ENCODE measurements at regions not wholly inside any gene's neighbourhood (a gene's known extent, or its start where the extent isn't known, plus 50 kb on each side); places are given as distances from the start of the nearest gene placed in this dataset.

DNA sequence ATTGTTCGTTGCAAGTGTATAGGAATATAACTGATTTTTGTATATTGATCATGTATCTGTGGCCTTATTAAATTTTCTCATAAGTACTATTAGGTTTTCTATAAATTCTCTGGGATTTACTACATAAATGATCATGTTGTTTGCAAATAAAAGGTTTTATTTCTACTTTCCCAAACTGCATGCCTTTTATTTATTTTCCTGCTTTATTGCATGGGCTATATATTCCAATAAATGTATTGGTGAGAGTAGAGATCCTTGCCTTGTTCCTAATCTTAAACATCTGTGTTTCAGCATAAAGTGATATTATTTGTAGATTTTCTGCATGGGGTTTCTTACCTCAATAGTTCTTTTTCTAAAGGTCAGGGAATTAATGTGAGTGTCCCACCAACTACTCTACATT lies 107.0 kb upstream of the CD55 start:
- H3K9me3 ChIP-seq (ENCODE audit: severe bottlenecking), result peaks cover 3% of the 10 kb centered on the region
- H3K27ac ChIP-seq (ENCODE audit: poor library complexity, severe bottlenecking), result no peak overlapping the region
- TF ChIP-seq, protein P1, sequence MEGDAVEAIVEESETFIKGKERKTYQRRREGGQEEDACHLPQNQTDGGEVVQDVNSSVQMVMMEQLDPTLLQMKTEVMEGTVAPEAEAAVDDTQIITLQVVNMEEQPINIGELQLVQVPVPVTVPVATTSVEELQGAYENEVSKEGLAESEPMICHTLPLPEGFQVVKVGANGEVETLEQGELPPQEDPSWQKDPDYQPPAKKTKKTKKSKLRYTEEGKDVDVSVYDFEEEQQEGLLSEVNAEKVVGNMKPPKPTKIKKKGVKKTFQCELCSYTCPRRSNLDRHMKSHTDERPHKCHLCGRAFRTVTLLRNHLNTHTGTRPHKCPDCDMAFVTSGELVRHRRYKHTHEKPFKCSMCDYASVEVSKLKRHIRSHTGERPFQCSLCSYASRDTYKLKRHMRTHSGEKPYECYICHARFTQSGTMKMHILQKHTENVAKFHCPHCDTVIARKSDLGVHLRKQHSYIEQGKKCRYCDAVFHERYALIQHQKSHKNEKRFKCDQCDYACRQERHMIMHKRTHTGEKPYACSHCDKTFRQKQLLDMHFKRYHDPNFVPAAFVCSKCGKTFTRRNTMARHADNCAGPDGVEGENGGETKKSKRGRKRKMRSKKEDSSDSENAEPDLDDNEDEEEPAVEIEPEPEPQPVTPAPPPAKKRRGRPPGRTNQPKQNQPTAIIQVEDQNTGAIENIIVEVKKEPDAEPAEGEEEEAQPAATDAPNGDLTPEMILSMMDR (IDR thresholded peaks at IDR 0.05; ENCODE audit: poor library complexity, severe bottlenecking), result no peak
- ATAC-seq (ENCODE audit: low read depth) (no peak), DNase-seq (ENCODE audit: low spot score) (no peak)
- H3K27me3 ChIP-seq (ENCODE audit: insufficient read depth, poor library complexity, severe bottlenecking), result no peaks in the 10 kb centered on the region
- H3K36me3 ChIP-seq (ENCODE audit: low read depth), result no peaks in the 10 kb centered on the region
- peaks cover 16% of the 10 kb centered on the region for H3K4me1 ChIP-seq (ENCODE audit: insufficient read depth, poor library complexity, severe bottlenecking)
- no peak overlapping the region for H3K4me3 ChIP-seq (ENCODE audit: severe bottlenecking)

DNA sequence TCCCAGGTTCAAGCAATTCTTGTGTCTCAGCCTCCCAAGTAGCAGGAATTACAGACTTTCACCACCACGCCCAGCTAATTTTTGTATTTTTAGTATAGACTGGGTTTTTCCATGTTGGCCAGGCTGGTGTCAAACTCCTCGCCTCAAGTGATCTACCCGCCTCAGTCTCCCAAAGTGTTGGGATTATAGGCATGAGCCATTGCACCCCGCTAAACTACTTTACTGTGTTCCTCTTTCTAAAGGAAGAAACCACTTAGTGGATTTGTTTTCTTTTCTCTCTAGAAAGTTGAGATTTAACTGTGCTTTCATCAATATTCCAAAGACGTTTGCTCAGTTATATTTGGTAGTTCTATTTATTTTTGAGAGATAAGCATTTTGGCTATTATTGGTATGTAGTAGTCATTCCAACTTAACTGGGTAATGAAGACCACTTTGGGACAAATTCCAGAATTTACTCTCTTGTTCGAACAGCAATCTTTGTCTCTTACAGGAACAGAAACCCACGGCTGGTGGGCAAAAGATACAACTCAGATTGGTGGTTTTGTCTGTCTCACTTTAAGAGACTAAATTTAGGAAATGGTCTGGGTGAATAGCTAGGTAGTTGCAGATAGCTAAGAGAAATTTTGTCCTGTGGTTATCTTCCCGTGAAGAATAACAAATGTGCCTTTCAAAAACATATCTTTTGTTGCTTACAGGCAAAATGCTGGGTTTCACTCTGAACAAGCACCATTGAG lies 103.5 kb upstream of the CD55 start:
- peaks cover 37% of the 10 kb centered on the region for H3K4me1 ChIP-seq (ENCODE audit: insufficient read depth, poor library complexity, severe bottlenecking)
- DNase-seq (ENCODE audit: low spot score) (no peak), ATAC-seq (ENCODE audit: low read depth) (no peak)
- H3K27me3 ChIP-seq (ENCODE audit: insufficient read depth, poor library complexity, severe bottlenecking), result no peaks in the 10 kb centered on the region
- H3K4me3 ChIP-seq (ENCODE audit: severe bottlenecking), result no peak overlapping the region
- TF ChIP-seq, protein P1 (IDR thresholded peaks at IDR 0.05; ENCODE audit: poor library complexity, severe bottlenecking), result no peak
- peak overlapping the region; percentile 44 for H3K27ac ChIP-seq (ENCODE audit: poor library complexity, severe bottlenecking)
- H3K36me3 ChIP-seq (ENCODE audit: low read depth), result no peaks in the 10 kb centered on the region
- peaks cover 3% of the 10 kb centered on the region for H3K9me3 ChIP-seq (ENCODE audit: severe bottlenecking)

DNA sequence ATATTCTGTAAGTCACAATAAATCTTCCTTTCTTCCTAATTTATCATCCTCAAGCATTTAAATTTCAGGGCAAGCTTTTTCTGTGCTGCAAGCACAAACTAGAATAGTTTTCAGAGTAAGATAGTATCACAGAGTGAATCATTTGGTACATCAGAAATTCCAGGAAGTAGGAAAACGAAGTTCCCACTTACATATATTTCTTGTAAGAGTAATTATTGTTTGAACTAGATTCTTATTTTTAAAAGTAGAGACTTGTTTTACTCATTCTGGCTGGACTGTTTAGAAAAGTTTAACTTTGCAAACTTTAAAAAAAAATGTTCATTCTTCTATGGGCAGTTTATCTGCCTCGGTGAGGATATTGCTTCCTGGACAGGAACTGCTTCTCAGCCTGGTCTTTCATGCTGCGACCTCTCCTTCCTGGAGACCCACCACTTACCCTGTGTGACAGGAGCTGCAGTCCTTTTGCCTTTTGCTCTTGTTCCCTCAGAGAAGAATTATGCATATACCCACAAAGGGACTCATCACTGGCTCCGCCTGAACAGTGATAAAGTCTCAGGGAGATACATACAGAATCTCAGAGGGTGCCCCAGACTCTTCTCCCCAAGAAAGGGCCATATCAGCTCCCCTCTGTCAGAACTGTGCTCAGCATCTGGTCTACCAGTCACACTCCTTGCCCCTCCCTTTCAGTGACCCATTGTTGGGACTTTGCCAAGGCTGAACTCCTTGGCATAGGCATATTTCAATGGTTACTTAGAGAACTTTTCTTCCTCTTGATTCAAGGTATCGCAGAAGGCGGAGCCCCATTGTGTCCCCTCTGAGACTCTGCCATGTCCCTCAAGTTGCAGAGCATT lies 102.7 kb upstream of the CD55 start:
- TF ChIP-seq, protein P1 (IDR thresholded peaks at IDR 0.05; ENCODE audit: poor library complexity, severe bottlenecking), result no peak
- DNase-seq (ENCODE audit: low spot score) (no peak), ATAC-seq (ENCODE audit: low read depth) (no peak; the same call in 2 of the 3 replicates)
- Histone ChIP-seq H3K27ac (ENCODE audit: poor library complexity, severe bottlenecking) (peak overlapping the region; percentile 44), H3K27me3 (ENCODE audit: insufficient read depth, poor library complexity, severe bottlenecking) (no peaks in the 10 kb centered on the region), H3K4me1 (ENCODE audit: insufficient read depth, poor library complexity, severe bottlenecking) (peaks cover 45% of the 10 kb centered on the region), H3K36me3 (ENCODE audit: low read depth) (no peaks in the 10 kb centered on the region), H3K4me3 (ENCODE audit: severe bottlenecking) (no peak overlapping the region), H3K9me3 (ENCODE audit: severe bottlenecking) (peaks cover 3% of the 10 kb centered on the region)

DNA sequence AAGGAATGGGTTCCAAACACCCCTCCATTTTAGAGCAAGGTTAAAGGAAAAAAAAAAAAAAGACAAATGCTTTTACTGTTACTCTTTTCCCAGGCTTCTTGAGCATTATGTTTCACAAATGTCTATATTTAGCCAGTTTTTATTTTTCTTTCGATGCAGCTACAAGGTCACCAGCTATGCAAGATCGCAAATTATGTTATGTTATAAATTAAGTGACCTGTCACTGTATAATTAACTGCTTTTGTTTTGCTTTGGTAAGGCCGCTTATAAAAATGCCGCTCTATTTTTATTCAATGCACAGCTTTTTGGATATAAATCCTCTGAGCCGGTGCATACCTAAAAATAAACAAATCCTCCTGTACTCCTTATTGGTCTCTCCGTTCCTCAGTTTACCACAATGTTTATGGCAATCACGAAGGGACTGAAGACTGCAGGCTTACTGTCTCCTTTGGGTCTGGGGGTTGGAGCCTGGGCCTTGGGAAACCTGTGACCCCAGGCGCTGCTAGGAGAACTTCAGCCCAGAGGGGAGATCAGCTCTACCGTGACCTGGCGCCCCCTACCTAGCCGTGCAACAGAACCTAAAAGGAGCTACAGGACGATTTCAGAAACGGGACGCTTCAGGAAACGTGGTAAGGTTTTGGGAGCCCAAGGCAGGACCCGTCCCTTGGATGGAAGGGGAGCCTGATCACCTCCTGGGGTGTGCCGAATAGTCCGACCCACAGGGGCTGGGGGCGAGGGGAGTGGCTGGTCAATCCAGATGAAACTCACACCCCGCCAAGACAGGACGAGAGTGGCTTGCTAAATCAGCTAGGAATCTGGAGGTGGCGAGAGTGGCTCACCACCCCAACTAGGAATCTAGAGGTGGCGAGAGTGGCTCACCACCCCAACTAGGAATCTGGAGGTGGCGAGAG lies 101.2 kb upstream of the CD55 start:
- no peak for DNase-seq (ENCODE audit: low spot score)
- ATAC-seq (ENCODE audit: low read depth), result no peak
- Histone ChIP-seq H3K27me3 (ENCODE audit: insufficient read depth, poor library complexity, severe bottlenecking) (no peaks in the 10 kb centered on the region), H3K27ac (ENCODE audit: poor library complexity, severe bottlenecking) (no peak overlapping the region), H3K9me3 (ENCODE audit: severe bottlenecking) (no peaks in the 10 kb centered on the region), H3K36me3 (ENCODE audit: low read depth) (no peaks in the 10 kb centered on the region), H3K4me3 (ENCODE audit: severe bottlenecking) (no peak overlapping the region), H3K4me1 (ENCODE audit: insufficient read depth, poor library complexity, severe bottlenecking) (peaks cover 45% of the 10 kb centered on the region)
- TF ChIP-seq, protein P1 (IDR thresholded peaks at IDR 0.05; ENCODE audit: poor library complexity, severe bottlenecking), result no peak

Data from RWPE2 (cell line).